ENCODE measurements at regions not wholly inside any gene's neighbourhood (a gene's known extent, or its start where the extent isn't known, plus 50 kb on each side); places are given as distances from the start of the nearest gene placed in this dataset.
"Not testable (repeated sequence)": the region's sequence is repeated elsewhere in the genome, so short reads cannot be mapped to it uniquely, and the experiment has no call there.

DNA sequence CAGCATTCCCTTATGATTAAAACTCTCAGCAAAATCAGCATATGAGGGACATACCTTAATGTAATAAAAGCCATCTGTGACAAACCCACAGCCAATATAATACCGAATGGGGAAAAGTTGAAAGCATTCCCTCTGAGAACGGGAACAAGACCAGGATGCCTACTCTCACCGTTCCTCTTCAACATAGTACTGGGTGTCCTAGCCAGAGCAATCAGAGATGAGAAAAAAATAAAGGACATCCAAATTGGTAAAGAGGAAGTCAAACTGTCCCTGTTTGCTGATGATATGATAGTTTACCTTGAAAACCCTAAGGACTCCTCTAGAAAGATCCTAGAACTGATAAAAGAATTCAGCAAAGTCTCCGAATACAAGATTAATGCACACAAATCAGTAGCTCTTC, 141.6 kb upstream of the MAN1A1 start:
- not testable (repeated sequence) for DNase-seq (ENCODE audit: low spot score)

DNA sequence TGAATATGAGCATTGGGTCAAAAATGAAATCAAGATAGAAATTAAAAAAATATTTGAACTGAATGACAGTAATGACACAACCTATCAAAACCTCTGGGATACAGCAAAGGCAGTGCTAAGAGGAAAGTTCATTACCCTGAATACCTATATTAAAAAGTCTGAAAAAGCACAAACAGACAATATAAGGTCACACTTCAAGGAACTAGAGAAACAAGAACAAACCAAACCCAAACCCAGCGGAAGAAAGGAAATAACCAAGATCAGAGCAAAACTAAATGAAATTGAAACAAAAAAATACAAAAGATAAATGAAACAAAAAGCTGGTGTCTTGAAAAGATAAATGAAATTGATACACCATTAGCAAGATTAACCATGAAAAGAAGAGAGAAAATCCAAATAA, 140.5 kb upstream of the MAN1A1 start:
- DNase-seq (ENCODE audit: low spot score), result not testable (repeated sequence)

DNA sequence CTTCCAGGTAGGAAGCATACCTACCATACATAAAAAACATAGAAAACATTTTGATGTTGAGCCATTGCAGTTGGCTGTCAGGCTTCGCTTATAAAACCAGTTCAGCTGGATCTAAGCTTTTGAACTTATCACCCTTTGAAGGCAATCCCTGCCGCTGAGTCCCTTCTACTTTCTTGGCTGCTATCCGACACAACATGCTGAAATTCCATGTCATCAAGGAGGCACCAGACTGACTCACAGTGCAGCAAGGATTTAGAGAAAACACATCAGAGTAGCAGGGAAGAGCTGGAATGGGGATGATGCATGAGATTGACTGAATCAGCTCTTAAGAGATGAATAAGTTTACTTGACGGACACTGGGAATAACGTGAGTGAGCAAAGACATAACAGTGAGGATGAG, 135.0 kb upstream of the MAN1A1 start:
- peak; percentile 59 for DNase-seq (ENCODE audit: low spot score)

DNA sequence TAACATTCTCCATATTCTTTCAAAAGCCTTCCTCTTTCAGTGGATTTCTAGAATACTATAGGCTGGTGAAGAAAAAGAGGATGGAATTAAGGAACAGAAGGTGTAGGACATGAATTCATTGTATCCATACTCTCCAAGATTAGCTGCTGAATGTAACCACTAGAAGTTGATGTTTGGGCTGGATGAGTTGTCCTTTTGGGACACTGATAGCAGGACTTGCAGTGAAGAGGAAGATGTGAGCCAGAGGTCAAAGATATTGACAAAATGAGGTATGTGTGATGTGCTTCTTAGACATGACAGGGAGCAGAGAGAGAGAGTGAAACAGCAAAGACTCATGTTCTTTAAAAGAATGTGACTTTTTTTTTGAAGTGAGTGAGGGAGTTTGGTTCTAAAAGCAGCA, 134.3 kb upstream of the MAN1A1 start:
- DNase-seq (ENCODE audit: low spot score), result no peak

DNA sequence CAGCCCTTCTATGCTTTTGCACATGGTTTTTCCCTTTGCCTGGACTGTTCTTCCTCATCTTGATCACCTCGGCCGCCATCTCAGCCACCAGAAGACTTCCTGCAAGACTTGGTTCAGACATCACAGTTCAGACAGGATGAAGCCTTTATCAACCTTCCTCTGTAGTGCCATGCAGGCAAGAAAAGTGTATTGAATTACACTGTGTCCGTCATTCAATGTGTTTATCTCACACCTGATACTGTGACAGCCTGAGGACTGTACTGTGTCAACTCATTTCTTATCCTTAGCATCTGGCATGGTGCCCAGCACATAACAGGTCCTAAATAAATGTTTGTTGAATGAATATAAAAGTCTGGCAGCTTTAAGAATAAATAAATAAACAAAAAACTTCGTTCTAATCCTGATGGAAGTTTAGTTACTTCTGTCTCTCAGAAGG, 133.3 kb upstream of the MAN1A1 start:
- DNase-seq (ENCODE audit: low spot score), result no peak

DNA sequence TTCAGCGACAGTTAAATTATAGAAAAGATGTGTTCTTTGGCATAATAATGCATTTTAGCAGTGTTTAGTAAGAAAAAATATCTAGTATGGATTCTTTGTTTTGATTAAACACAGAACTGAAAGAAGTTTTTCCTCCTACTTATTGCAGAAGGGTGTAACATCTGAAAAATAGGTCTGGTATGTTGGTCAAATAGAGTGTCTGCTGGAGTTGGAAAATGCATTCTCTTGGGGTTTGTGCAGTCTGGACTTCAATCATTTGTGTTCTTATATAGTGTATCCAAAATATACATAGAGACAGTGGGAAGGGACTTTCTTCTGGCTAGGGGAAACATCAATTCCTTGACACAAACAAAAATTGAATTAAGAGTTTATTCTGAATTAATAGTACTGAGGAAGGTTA, 132.4 kb upstream of the MAN1A1 start:
- DNase-seq (ENCODE audit: low spot score), result no peak

DNA sequence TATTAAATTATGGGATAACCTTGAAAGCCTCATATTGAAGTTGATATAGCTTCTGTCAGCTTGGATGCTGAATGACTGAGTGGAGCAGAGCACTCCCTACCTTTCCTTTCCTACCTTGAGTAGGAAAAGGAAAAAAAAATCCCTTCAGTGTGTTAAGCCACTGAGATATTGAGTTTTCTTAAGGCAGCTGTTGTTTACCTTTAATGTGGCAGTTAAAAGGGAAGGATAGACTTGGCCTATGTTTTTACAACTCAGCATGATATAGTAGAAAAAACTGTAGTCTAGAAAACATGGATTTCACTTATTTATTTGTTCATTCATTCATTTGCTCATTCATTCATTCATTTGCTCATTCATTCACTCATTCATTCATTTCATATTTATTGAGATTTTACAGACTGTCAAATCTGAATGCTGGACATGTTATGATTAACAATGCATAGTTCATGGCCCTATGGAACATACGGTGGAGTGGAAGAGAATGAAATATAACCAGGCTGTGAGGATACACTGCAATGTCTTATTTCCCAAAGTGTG, 131.5 kb upstream of the MAN1A1 start:
- no peak for DNase-seq (ENCODE audit: low spot score)

DNA sequence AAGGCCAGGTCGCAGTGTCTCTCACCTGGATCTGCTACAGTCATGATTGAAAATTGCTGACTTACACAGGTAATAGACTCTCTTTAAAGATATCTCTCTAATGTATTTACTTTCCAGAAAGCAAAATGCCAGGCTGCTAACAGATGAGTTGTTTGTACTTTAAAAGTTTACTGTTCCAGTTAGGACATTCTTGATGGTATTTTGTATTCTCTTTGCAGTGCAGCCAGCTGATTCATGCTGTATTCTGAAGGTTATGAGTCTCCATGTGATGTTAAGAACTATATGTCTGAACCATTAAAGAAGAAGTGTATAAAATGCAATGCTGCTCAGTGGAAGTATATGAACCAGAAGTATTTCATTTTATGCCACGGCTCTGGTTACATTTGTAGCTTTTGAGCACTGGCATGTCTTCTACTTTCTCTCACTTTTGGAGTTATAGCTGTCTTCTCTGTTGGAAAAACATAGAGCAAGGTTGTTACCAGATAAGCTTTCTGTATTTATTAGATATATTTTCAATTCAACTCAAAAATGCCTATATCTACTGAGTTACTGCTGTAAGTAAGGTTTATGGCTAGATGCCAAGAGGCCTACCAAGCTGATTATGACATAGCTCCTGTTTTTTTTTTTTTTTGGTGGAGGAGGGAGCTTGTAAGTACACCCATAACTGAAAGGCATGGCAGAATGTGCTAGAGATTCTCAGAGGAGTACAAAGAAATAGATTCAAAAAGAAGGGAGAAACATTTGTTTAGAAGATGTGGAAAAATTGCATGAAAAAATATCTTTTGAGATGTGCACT, 130.5 kb upstream of the MAN1A1 start:
- DNase-seq (ENCODE audit: low spot score), result no peak

DNA sequence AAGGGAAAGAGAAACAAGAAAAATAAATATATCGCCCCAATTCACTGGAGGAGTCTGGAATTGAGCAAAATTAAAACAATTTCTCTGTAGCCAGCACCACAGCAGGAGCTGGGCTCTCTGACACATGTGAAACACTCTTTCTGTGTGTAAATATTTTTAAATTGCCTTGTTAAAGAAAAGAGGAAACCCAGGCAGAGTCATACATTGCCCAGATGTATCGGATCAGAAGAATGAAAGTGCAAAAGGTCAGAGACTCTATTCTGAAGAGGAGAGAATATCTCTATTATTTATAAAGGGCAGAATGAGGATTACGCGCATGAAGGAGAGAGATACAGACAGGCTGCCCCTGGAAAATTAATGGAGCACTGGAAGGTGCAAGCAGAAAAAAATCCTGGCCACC, 127.0 kb upstream of the MAN1A1 start:
- DNase-seq (ENCODE audit: low spot score), result no peak

DNA sequence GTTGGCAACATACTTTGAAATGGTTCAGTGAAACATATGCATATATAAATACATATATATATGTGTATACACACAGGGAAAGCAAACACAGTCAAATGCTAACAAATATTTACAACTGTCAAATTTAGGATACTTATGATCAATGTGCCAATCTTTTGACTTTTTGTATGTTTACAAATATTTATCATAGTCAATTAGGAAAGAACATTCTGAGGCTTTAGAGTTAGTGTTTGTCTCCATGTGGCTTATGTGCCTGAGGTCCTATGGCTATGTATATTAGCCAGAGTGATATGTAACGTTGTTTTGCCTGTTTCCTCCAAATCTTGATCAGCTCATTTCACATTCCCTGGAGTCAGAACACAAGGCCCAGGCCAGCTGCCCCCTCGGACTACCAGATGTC, 126.5 kb upstream of the MAN1A1 start:
- DNase-seq (ENCODE audit: low spot score), result no peak

DNA sequence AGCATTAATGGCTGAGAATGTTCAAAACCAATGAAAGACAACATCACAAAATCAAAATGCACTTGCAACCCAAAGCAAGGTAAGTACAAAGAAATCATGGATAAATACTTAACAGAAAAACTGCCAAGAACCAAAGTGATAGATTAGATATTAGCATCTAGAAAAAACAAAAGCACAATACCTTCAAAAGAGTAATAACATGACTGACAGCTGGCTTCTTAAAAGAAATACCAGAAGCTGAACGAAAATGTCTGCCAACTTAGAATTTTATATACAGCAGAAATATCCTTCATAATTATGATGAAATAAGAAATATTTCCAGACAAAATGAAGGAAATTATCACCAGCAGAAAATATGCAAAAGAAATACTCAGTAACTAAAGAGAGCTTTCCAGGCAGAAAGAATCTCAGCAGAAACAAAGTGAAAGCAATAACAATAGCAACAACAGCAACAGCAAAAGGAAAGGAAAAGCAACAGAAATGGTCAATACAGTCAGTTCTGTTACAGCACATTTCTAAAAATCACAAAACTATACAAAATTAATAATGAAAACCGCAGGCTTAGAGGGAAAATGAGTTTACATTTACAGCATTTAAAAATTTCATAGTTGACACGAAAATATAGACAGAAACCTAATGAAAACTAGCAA, 121.5 kb upstream of the MAN1A1 start:
- DNase-seq (ENCODE audit: low spot score), result no peak

DNA sequence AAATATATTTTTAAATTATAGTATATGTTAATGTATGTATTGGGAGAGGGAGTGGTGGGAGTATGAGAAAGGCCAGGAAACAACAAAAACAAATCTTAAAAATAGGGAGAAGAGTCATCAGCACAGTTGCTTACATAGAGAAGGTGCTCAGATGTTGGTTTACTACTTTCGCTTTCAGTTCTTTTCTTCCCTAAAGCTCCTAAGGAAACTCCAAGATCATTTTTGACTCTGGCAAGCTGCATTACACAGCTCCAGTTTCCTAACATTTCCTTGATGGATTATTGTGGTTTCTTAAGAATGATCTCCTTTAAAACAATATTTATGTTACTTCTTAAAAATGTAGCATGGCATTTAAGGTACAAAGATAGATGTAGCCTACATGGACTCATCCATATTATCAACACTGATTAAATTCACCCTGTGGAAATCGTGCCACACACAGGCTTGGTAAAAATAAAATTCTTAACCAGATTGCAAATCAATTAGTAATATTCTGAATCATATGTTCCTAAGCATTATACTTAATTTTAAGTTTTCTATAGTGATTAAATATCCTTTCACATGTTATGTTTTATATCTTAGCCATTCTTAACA, 118.0 kb upstream of the MAN1A1 start:
- DNase-seq (ENCODE audit: low spot score), result no peak

DNA sequence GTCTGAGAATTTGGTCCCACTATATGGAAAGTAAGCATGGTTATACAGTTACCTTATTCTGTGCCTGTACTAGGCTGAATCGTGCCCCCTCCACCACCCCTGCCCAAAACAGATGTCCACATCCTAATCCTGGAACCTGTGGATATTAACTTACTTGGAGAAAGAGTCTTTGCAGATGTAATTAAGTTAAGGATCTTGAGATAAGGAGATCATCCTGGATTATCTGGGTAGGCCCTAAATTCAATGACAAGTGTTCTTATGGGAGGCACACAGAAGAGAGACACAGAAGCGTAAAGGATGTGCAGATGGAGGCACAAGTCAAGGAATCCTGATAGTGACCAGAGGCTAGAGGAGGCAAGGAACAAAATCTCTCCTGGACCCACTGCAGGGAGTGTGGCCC, 116.7 kb upstream of the MAN1A1 start:
- no peak for DNase-seq (ENCODE audit: low spot score)

DNA sequence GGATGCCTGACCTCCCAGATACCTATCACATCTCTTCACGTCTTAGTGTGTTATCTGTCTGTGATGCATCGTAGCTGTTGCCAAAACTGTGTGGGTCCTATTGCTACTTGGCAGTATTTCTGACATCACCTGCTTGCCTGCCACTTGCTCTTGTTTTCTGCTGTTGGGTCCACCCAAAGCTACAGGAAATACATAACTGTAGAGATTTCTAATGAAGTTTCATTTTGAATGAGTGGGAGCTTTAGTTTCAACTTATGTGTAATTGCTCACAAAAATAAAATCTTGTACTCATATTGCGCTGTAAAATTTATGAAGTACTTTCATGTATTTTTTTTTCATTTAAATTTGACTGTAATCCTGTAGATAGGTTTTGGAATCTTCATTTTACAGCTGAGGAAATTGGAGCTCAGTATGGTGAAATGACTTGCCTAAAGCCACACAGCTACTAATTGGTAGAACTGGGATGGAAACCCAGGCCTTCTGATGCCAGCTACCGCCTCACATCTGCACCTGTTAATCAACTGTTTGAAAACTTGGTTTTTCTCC, 113.6 kb upstream of the MAN1A1 start:
- no peak for DNase-seq (ENCODE audit: low spot score)

DNA sequence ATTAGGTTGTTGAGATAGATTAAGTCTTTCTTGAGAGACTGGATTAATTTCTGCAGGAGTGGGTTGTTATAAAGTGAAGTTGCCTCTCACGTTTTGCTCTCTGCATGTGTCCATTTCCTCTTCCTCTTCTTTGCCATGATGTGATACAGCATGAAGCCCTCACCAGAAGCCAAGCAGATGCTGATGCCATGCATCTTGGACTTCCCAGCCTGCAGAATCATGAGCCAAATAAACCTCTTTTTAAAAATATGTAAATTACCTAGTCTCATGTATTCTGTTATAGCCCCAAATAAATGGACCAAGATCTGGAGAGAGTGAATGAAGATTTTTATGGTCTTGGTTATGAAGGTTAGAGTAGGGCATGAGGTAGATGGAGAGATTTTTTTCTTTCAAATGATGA, 111.6 kb upstream of the MAN1A1 start:
- no peak for DNase-seq (ENCODE audit: low spot score)

DNA sequence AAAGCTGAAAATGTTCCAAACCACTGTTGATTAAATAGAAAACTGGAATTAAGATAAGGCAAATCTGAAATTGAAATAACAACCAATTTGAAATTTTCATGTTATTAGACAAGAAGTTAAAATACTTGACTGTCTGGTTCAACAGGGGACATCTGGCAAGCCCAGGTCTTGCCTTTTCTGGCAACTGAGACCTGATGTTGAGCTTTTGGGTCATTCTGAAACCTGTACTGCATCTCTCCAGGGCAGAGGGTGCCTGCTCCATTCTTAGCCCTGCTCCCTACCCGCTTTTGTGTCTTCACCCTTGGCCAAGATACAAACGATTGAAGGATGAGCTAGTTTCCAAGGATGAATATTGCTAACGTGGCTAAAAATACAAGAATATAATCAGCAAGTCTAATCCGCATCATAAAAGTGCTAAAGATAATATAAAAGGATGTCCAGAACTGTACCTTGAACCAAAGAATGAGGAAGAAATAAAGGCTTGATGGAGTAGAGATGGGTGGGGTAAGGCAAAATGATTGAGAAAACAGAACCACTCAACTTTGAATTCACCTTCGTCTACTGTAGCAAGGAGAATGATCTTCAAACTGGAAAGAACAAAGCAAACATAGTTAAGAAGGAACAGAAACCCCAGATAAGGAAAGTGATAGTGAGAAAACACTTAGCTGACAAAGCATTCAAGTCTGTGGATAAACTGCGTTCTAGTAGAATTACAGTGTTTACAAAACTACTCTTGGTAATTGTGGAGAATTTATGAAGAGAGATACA, 109.8 kb upstream of the MAN1A1 start:
- no peak for DNase-seq (ENCODE audit: low spot score)

DNA sequence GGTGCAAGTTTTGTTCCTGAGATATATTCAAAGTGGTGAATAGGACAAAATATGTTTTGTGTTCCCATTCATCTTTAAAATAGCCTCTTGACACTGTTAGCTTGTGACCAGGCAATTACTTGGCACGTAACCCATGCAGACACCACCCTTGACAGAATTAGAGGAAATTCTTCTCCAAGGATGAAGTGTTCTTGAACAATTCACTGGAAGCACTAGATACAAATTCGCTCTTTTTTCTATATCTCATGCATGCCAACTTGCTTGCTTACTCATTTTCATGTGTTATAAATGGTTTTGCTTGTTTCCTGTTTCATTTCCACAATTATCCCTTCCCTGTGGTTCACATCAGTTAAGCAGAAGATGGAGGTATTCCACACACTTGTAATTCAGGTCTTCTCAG, 105.2 kb upstream of the MAN1A1 start:
- no peak for DNase-seq (ENCODE audit: low spot score)

DNA sequence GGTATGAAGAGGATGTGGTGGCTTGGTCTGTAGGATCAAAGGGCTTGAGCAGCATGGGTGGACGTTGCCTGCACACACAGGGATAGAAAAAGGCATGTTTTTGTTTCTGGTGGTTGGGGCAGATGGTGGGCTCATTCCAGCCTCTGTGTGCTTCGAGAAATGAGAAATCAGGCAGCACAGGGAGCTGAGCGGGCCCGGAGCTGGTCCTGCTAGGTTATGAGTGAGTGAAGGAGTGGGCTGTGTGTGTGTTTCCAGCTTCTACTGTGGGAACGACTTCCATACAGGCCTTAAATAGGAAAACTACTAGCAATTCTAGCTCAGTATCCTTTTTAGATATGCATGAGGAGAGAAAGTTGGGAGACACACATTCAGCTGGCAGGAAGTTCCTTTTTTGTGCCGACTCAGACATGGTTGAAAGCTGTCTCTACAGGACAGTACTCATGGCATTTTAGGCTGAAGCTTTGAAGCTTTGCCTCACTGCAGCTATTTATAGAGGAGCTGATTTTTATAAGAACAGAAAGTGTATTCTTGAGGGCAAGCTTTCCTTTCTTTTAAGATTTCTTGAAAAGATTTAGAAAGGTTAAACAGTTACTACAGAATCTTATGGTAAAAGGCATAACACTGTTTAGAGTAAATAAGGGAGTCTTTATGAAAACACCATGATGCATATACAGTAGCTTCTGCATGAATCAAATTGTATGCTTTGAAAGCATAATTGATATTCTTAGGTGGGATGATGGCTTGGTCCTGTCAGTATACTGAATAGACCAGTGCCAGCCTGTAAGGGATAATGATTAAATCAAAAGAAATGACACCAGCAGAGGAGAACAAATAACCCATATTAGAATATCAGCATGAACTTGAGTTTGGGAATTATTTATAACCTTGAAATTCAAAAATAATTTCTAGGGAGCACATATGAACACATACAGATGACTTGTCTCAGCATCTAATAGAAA, 104.0 kb upstream of the MAN1A1 start:
- no peak for DNase-seq (ENCODE audit: low spot score)

DNA sequence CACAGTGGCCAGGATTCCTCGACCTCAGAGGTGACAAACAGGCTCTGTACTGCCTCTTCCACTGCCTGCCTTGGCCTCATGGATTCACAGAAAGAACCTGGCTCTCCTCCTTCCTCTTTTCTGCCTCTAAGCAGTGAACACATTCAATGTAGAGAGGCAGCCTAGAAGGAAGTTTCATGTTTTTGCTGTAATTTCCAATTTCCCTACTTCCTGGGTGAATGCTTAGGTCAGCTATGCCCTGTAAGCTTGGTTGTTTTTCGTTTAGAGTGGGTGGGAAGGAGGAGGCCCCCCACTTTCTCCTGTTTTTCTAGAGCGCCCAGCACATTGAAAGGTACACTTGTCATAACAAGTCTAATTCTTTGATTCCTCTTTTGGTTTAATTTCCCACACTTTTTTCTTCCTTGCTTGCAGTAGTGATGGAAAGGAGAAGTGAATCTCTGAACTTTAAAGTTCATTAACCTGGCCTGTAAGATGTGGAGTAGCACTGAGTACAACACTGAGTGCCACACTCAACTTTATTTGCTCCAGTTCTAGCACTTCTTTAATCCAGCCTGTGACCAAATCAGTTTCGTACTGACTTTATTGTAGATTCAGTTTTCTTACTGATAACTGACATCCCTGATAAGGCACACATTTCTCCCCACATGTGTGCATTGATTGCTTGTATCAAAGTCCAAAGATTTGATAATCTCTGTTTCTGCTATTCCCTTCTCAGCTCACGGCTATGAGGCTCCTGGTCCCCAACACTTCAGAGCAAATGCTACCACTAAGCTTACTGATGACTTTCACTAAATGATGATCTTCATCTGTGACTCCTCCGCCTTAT, 100.0 kb upstream of the MAN1A1 start:
- DNase-seq (ENCODE audit: low spot score), result no peak

DNA sequence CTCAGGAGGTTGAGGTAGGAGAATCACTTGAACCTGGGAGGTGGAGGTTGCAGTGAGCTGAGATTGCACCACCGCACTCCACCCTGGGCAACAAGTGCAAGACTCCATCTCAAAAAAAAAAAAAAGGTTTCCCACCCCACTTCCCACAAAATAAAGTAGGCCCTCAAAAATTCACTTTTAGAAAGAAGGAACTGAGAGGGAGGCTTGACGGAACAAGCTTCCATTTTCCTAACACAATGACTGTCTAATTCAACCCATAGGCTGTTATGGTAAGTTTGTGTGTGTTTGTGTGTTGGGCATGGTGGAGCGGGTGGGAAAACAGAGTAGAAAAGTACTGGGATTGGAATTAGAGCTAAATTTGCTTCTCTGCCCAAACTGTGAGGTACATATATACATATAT, 98.4 kb upstream of the MAN1A1 start:
- DNase-seq (ENCODE audit: low spot score), result no peak

Measured in RKO (cell line).